GM13976 (cell line): ENCODE measurements at regions not wholly inside any gene's neighbourhood (a gene's known extent, or its start where the extent isn't known, plus 50 kb on each side); places are given as distances from the start of the nearest gene placed in this dataset.

Source experiments
- DNase-seq: peaks from one replicate; pipeline ENCODE4 v3.0.0; 2012; ENCODE audit warnings: low spot score
- CTCF ChIP-seq: IDR thresholded peaks from 2 replicates; pipeline ENCODE4 v1.5.1; 2012; ENCODE audit warnings: borderline replicate concordance, mild to moderate bottlenecking; ENCODE audit not compliant: insufficient read depth; ENCODE audit errors: extremely low read depth, missing control alignments, control extremely low read depth
- in situ Hi-C: fragments of 300-500 bp; cut with MboI; formaldehyde crosslinking; loops from one replicate; pipeline ENCODE4 v1.12.0; 2022; ENCODE audit warnings: low sequenced_read_pairs, mixed read lengths, inconsistent platforms; ENCODE audit not compliant: unreplicated experiment

- no peak for TF ChIP-seq CTCF
- in situ Hi-C loops, result no loop called here
- DNase-seq, result no peak
Measured at GRCh38 chr6:67535946-67536345, 1099.1 kb upstream of the ADGRB3 start.

GRCh38 chr6:67506352-67506751 lies 1128.7 kb upstream of the ADGRB3 start:
- in situ Hi-C loops, result no loop called here
- DNase-seq, result no peak
- TF ChIP-seq CTCF, result no peak

GRCh38 chr6:67501755-67502154 lies 1133.3 kb upstream of the ADGRB3 start:
- DNase-seq, result no peak
- in situ Hi-C loops, result no loop called here
- no peak for TF ChIP-seq CTCF

GRCh38 chr6:67497749-67498148 lies 1137.3 kb upstream of the ADGRB3 start:
- in situ Hi-C loops, result no loop called here
- no peak for TF ChIP-seq CTCF
- DNase-seq, result no peak

- in situ Hi-C loops, result no loop called here
- TF ChIP-seq CTCF, result no peak
- no peak for DNase-seq
Measured at GRCh38 chr6:67496191-67496590, 1138.9 kb upstream of the ADGRB3 start.

- no peak for DNase-seq
- no peak for TF ChIP-seq CTCF
- in situ Hi-C loops, result no loop called here
Measured at GRCh38 chr6:67493682-67494081, 1141.4 kb upstream of the ADGRB3 start.

- in situ Hi-C loops, result no loop called here
- no peak for TF ChIP-seq CTCF
- no peak for DNase-seq
Measured at GRCh38 chr6:67475700-67476099, 1159.4 kb upstream of the ADGRB3 start.
